ENCODE measurements at regions not wholly inside any gene's neighbourhood (a gene's known extent, or its start where the extent isn't known, plus 50 kb on each side); places are given as distances from the start of the nearest gene placed in this dataset.

DNA sequence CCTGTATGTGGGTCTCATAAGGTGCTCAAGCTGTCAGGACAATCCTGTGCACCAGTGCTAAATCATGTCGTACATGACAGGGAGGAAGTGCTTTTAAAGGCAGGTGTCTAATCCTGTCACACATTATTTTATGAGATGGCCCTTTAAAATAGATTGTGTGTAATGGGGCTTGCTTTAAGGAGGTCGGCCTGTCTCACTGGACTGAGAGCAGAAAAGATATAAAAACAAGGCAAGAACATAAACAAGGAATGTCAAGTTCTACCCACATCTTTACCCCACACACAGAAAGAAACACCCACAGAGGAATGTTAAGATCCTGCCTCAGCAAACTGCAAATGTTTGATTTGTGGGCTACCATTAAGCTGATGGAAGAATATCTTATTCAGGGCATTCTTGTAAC is 279.0 kb downstream of the FOXA2 start:
- intact Hi-C loops (cut with DNase I; ENCODE audit: low total_unique reads): no loop called here
- no peak overlapping the region for H3K27ac ChIP-seq
- DNase-seq (ENCODE audit: low spot score in 2 of 2): no peak
- TF ChIP-seq POLR2A (IDR thresholded peaks at IDR 0.05): no peak
- TF ChIP-seq POLR2AphosphoS5 (IDR thresholded peaks at IDR 0.05): no peak
- TF ChIP-seq, protein P1, sequence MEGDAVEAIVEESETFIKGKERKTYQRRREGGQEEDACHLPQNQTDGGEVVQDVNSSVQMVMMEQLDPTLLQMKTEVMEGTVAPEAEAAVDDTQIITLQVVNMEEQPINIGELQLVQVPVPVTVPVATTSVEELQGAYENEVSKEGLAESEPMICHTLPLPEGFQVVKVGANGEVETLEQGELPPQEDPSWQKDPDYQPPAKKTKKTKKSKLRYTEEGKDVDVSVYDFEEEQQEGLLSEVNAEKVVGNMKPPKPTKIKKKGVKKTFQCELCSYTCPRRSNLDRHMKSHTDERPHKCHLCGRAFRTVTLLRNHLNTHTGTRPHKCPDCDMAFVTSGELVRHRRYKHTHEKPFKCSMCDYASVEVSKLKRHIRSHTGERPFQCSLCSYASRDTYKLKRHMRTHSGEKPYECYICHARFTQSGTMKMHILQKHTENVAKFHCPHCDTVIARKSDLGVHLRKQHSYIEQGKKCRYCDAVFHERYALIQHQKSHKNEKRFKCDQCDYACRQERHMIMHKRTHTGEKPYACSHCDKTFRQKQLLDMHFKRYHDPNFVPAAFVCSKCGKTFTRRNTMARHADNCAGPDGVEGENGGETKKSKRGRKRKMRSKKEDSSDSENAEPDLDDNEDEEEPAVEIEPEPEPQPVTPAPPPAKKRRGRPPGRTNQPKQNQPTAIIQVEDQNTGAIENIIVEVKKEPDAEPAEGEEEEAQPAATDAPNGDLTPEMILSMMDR (IDR thresholded peaks at IDR 0.05): no peak
- H3K4me1 ChIP-seq: no peaks in the 10 kb centered on the region
- H3K36me3 ChIP-seq: no peaks in the 10 kb centered on the region
- H3K27me3 ChIP-seq: peaks cover 0 to 5% of the 10 kb centered on the region in 2 donors
- H3K9me3 ChIP-seq: no peaks in the 10 kb centered on the region
- H3K4me3 ChIP-seq: no peak overlapping the region

GRCh38 chr20:22303523-22303922 is 280.8 kb downstream of the FOXA2 start:
- Histone ChIP-seq H3K36me3 (no peaks in the 10 kb centered on the region), H3K4me1 (no peaks in the 10 kb centered on the region), H3K9me3 (no peaks in the 10 kb centered on the region), H3K27ac (no peak overlapping the region), H3K27me3 (peaks cover 0 to 5% of the 10 kb centered on the region in 2 donors), H3K4me3 (no peak overlapping the region)
- DNase-seq (ENCODE audit: low spot score in 2 of 2): no peak
- intact Hi-C loops (cut with DNase I; ENCODE audit: low total_unique reads): no loop called here
- no peak for TF ChIP-seq POLR2A (IDR thresholded peaks at IDR 0.05)
- TF ChIP-seq, protein P1 (IDR thresholded peaks at IDR 0.05): no peak
- no peak for TF ChIP-seq POLR2AphosphoS5 (IDR thresholded peaks at IDR 0.05)

- H3K4me1 ChIP-seq: no peaks in the 10 kb centered on the region
- TF ChIP-seq POLR2AphosphoS5 (IDR thresholded peaks at IDR 0.05): no peak
- TF ChIP-seq, protein P1 (IDR thresholded peaks at IDR 0.05): no peak
- TF ChIP-seq POLR2A (IDR thresholded peaks at IDR 0.05): no peak
- no peak overlapping the region for H3K27ac ChIP-seq
- H3K4me3 ChIP-seq: no peak overlapping the region
- no peaks in the 10 kb centered on the region for H3K36me3 ChIP-seq
- H3K9me3 ChIP-seq: no peaks in the 10 kb centered on the region
- no peak for DNase-seq (ENCODE audit: low spot score in 2 of 2)
- intact Hi-C loops (cut with DNase I; ENCODE audit: low total_unique reads): no loop called here
- peaks cover 0 to 5% of the 10 kb centered on the region in 2 donors for H3K27me3 ChIP-seq
These were observed 282.3 kb downstream of the FOXA2 start for GRCh38 chr20:22302039-22302438.

- DNase-seq (ENCODE audit: low spot score in 2 of 2): no peak
- Histone ChIP-seq H3K4me1 (no peaks in the 10 kb centered on the region), H3K27ac (no peak overlapping the region), H3K36me3 (no peaks in the 10 kb centered on the region), H3K9me3 (no peaks in the 10 kb centered on the region), H3K4me3 (no peak overlapping the region), H3K27me3 (peaks cover 0 to 27% of the 10 kb centered on the region in 2 donors)
- TF ChIP-seq, protein P1 (IDR thresholded peaks at IDR 0.05): no peak
- no peak for TF ChIP-seq POLR2A (IDR thresholded peaks at IDR 0.05)
- TF ChIP-seq POLR2AphosphoS5 (IDR thresholded peaks at IDR 0.05): no peak
- intact Hi-C loops (cut with DNase I; ENCODE audit: low total_unique reads): no loop called here
These were observed 290.5 kb downstream of the FOXA2 start for GRCh38 chr20:22293886-22294285.

GRCh38 chr20:22289442-22289841 is 294.9 kb downstream of the FOXA2 start:
- H3K9me3 ChIP-seq: no peaks in the 10 kb centered on the region
- intact Hi-C loops (cut with DNase I; ENCODE audit: low total_unique reads): no loop called here
- peaks cover 0 to 34% of the 10 kb centered on the region in 2 donors for H3K27me3 ChIP-seq
- no peak overlapping the region for H3K27ac ChIP-seq
- no peaks in the 10 kb centered on the region for H3K4me1 ChIP-seq
- no peaks in the 10 kb centered on the region for H3K36me3 ChIP-seq
- no peak overlapping the region for H3K4me3 ChIP-seq
- no peak for DNase-seq (ENCODE audit: low spot score in 2 of 2)
- TF ChIP-seq POLR2A (IDR thresholded peaks at IDR 0.05) (no peak), POLR2AphosphoS5 (IDR thresholded peaks at IDR 0.05) (no peak)
- TF ChIP-seq, protein P1 (IDR thresholded peaks at IDR 0.05): no peak

Data from breast epithelium (tissue), 4 donors.